Hematopoietic multipotent progenitor cell (in vitro differentiated cells): ENCODE measurements at regions not wholly inside any gene's neighbourhood (a gene's known extent, or its start where the extent isn't known, plus 50 kb on each side); places are given as distances from the start of the nearest gene placed in this dataset.
A peak's percentile ranks its signal among the peaks of the same experiment; 100 is the strongest.

Experiments used
- DNase-seq, 3 donors: peaks; one replicate each; pipeline ENCODE4 v3.0.0-alpha.2; 2011 to 2015; ENCODE audit warnings: low read depth in 2 of 3, low spot score in 2 of 3

DNA sequence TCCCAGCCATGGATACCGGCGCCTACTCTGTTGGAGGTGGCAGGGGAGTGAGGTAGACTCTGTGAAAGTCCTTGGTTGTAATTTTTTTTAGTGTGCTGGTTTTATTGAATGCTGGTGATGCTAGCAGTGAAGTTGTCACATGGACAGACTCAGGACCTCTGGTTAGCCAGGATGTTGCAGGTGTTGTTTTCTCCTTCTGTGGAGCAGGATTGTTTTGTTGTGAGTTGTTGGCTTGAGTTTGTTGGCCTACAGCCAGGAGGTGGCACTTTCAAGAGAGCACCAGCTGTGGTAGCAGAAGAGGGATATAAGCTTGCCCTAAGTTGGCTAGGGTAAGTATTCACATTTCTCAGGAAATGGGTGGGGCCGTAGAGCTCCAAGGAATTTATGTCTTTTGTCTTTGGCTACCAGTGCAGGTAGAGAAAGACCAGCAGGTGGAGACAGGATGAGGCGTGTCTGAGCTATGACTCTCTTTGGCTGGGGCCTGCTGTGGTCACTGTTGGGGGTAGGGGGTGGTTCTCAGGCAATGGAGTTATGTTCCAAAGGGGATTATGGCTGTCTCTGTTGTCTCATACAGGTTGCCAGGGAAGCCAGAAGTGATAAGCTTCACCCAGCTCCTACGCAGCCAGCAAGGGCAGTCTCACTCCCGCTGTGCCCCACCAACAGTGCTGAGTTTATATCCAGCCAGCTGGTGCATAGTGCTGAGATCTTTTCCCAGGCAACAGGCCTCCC lies 248.7 kb downstream of the TAF11L14 start:
- DNase-seq: no peak

GRCh38 chr5:17888155-17888554 lies 253.9 kb downstream of the TAF11L14 start:
- DNase-seq: no peak

DNA sequence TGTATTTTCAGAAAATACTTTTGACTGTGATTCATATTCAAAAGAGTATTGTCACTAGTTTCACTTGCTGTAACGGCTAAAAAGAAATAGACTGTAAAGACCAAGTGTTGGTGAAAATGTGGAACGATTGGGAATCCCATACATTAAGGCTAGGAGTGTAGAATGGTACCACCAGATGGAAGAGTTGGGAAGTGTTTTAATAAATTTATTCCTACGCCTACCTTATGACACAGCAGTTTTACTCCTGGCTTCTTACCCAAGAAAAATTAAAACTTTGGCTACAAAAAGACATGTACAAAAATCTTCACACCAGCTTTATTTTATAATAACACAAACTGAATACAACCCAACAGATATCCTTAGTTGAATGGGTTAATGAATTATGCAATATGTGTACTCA lies 256.2 kb downstream of the TAF11L14 start:
- no peak for DNase-seq

GRCh38 chr5:17891881-17892280 lies 257.6 kb downstream of the TAF11L14 start:
- DNase-seq: no peak

DNA sequence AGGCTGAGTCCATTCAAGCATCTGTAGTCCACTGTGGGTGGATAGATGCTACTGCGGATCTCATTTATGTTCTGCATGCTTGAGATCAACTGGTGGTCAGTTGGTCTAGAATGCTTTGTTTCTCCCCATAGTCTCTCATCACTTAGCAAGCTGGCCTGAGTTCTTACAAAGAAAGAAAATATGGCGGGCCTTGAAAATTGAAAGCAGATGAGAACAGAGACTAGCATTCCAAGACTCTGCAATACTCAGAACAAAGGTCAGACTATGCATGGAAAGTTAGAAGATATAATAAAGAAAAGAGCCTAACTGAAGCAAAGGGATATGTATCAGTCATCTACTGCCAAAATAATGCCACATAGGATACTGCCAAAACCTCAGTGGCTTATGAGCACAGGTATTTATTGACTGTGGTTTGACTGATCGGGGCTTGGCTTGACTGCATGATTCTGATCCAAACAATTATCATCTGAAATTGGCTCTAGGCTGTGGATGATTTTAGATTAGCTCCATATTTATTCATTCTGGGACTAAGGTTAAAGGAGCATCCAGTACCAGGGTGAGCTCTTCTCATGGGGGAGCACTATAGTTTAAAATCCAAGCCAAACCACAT lies 258.9 kb downstream of the TAF11L14 start:
- no peak for DNase-seq

GRCh38 chr5:17895288-17896033 lies 261.2 kb downstream of the TAF11L14 start:
- no peak for DNase-seq

DNA sequence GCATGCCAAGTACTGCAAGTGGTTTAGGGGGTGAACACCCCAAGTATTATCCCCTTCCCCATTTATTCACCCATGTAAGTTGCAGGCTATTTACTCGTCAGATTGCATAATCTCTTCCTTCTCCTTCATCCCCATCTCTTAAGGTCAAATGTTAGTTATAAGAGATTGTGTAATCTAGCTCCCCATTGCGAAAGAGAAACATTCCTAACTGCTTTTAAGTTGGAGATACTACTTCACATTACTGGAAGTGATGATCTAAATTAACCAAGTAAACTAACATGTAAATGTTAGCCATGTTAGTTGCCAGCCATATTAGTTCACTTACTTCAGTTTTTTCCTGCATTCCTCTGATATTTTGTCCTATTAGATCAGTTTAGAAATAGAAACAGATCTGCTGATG lies 262.3 kb downstream of the TAF11L14 start:
- no peak for DNase-seq

DNA sequence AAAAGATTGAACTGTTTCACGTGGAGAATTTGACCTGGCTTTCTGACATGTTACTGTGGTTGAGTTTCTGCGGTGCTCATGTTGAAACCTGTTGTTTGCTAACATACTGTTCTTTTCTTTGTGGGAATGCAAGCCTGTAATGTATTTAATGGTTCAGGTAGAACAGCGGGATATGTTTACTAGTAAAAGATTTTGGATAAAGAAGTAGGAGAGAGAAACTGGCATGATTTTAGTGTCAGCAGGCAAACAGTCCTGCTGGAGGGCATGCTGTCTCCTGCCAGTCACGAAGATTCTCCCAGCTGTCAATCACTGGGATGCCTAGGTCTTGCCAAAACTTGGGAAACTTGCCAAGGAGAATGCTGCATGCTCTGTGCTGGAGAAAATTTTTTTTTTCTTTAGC lies 263.5 kb downstream of the TAF11L14 start:
- DNase-seq: no peak

DNA sequence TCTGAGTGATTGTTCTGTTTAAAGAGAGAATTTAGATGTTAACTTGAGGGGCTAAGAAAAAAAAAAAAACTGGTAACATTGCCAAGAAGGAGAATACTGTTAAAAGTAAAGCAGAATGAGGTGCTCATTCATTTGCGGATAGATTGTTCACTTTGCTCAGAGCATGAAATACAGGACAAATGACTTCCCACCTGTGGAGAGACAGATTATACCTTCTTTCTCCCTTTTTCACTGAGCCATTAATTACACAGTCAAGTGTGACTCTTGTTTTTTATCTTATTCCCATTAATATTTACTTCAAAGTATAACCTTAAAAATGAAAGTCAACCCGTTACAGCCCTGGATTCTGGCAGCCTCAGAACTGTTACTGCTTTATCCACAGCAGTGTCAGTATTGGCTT lies 264.5 kb downstream of the TAF11L14 start:
- no peak for DNase-seq

GRCh38 chr5:17907094-17907493 lies 272.8 kb downstream of the TAF11L14 start:
- DNase-seq: no peak

GRCh38 chr5:17910318-17910717 lies 276.1 kb downstream of the TAF11L14 start:
- DNase-seq: peak in 1 of 3 donors; percentile 48

DNA sequence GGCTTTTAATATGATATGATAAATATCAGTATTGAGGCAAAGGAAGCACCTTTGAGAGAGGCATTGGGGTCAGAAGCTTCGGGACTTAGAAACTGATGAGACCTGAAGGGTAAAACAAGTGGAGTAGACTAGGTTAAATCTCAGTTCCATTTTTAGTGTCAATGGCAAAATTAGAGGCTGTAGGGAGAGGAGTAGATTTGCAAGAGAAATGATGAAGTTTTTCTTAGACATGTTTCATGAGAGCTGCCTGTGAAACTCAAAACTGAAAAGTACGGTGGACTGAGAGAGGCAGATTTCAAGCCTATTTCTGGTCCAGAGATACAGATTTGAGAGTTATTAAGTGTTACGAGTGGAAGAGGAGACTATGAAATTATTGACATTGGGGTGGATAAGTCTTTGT lies 278.5 kb downstream of the TAF11L14 start:
- DNase-seq: no peak

DNA sequence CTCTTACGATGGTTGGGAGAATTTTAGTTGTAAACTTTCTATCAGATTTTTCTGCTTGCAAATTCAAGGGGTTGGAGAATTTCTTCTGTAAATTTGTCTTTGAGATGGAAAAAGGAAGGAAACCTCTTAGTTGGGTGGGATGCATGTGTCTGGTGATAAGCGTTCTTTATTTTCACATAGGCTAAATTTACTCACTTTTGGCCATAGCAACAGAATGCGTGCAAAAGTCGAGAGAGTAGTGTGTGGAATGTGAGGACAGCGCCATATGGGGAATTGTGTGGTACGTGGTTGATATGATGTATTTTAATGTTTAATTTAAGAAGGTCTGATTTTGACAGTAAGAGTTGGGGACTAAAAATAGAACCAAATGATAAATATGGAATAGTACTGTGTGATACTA lies 282.2 kb downstream of the TAF11L14 start:
- DNase-seq: peak in 2 of 3 donors; percentile 56 to 76

GRCh38 chr5:17917465-17917864 lies 283.2 kb downstream of the TAF11L14 start:
- no peak for DNase-seq

- peak in 2 of 3 donors; percentile 26 for DNase-seq
Measured at GRCh38 chr5:17918373-17919104, 284.3 kb downstream of the TAF11L14 start.

DNA sequence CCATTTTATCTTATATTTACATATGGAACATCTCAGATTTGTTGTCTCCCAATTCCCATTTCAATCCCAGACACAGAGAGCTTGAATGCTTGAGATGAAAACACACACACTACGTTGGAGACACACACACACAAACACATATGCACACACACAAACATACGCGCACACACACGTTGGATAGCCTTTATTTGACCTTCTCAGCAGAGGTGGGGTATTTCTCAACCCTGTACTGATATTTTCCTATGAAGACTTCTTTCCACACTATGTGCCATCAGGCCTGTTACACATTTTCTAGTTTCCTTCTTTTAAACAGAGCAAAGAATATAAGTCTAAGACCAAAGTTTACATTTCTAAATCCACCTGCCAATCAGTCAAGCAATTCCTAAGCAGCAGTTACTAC lies 291.0 kb downstream of the TAF11L14 start:
- no peak for DNase-seq

- DNase-seq: peak in 1 of 3 donors; percentile 25
Measured at GRCh38 chr5:17928581-17928981, 294.3 kb downstream of the TAF11L14 start.

GRCh38 chr5:17929171-17929570 lies 294.9 kb downstream of the TAF11L14 start:
- DNase-seq: no peak

DNA sequence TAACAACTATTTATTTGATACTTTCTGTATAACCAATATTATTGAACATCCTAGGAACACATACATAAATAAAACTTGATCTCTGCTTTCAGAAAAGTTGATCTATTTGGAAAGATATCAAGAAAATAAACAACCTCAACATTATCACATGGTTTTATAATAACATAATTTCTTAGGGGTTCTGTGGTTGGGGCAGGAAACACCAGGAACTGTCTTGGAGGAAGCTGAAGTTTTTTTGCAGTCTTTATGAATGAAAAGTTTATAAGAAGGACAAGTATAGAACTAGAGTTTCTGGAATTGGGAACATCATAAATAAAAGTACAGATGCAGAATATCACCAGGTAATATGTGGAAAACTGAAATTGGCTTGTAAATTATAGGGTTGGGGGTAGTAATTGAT lies 296.1 kb downstream of the TAF11L14 start:
- DNase-seq: peak in 1 of 3 donors; percentile 48

DNA sequence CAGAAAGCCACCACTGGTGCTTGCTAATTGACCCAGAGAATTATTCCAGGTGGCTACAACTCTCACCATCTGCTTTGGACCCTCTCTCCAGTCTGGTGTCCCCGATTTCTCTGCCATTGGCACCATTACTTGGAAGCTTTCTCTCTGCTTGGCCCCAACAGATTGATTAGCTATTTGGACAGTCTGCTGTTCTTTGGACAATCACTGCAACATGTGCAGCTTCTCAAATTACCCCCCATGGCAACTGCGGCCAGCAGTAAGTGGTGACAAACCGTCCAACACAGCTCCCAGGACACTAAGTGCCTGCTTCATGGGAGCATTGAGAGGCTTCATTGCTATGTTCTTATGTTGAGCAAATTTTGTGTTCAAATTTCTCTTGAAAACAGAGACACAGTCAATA lies 309.8 kb downstream of the TAF11L14 start:
- DNase-seq: no peak

DNA sequence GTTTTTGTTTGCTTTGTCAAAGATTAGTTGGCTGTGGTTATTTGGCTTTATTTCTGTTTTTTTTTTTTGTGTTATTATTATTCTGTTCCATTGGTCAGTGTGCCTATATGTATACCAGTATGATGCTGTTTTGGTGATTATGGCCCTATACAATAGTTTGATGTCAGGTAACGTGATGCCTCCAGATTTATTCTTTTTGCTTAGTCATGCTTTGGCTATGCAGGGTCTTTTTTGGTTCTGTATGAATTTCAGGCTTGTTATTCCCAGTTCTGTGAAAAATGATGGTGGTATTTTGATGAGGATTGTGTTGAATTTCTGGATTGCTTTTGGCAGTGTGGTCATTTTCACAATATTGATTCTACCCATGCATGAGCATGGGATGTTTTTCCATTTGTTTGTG lies 312.8 kb downstream of the TAF11L14 start:
- DNase-seq: no peak
